HG02973 (cell line): ENCODE measurements at regions not wholly inside any gene's neighbourhood (a gene's known extent, or its start where the extent isn't known, plus 50 kb on each side); places are given as distances from the start of the nearest gene placed in this dataset.
"Not testable (repeated sequence)": the region's sequence is repeated elsewhere in the genome, so short reads cannot be mapped to it uniquely, and the experiment has no call there.

ENCODE experiments used
- ATAC-seq: cut with Tn5 transposase; IDR thresholded peaks from one replicate; pipeline ENCODE4 v1.9.1; 2021; ENCODE audit warnings: moderate library complexity; ENCODE audit not compliant: unreplicated experiment

DNA sequence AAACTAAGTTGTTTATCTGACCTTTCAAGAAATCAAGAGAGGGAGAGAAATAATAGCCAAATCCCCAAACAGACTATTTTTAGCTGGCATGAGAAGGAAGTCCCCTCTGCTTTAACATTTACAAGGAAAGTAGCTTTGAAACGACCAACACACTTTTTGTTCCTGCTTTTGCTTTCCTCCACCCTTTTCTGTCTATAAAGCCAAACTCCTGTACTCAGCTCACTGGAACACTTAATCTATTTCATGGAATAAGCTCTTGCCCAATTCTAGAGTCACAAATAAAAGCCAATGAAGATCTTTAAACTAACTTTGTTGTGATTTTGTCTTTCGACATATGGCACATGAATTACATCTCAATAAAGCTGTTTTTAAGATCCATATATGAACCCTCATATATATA is 86.8 kb upstream of the CCDC71L start:
- ATAC-seq = no peak

DNA sequence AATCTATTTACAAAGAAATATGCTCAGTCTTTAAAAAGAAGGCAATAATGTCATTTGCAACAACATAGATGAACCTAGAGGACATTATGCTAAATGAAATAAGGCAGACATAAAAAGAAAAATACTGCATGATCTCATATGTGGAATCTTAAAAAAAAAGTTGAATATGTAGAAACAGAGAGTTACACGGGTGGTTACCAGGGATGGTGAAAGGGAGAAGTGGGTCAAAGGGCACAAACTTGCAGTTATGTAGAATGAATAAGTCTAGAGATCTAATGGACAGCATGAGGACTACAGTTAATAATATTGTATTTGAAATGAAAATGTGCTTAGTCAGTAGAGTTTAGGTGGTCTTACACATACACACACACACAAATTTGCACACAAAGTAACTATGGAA is 88.2 kb upstream of the CCDC71L start:
- ATAC-seq = no peak

DNA sequence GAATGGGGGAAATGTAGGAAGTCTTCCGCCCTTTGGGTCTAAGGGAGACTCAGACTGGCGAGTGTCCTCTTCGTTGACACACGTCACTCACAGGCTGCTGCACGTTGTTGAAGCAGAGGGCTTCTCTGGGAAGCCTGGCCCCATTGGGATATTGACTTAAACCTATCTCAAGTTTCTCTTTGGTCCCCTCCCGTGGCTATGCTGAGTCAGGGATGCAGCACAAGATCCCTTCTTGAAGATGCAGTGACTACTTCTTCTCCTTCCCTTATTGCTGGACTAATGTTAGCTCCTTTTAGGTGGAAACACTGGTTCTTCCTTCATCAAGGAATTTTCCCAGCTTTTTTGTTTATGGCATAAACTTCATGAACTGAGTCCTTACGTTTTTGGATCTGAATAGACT is 89.8 kb upstream of the CCDC71L start:
- ATAC-seq = no peak

DNA sequence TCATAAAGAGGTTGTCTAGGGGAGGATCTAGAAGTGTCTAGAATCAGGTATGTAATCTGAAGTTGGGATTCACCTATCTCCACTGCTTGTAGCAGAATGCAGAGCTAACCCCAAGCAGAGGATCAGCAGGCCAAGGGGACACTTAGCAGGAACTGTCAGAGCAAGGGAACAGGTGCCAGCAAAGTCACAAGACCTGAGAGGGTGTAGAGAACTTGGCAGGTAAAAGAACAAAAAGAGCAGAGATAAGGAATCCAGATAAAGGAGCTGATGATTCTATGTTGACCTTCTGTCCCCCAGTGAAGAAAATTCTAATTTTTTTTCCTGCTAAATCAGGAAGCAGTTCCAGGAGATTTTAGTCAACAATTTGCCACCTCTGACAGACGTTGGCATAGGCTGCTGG is 91.4 kb upstream of the CCDC71L start:
- no peak for ATAC-seq

DNA sequence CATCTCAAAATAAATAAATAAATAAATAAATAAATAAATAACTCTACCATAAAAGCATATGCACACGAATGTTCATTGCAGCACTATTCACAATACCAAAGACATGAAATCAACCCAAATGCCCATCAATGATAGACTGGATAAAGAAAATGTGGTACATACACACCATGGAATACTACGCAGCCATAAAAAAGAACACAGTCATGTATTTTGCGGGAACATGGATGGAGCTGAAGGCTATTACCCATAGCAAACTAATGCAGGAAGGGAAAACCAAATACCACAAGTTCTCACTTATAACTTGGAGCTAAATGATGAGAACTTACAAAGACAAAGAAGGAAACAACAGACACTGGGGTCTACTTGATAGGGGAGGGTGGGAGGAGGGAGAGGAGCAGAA is 94.1 kb upstream of the CCDC71L start:
- ATAC-seq = not testable (repeated sequence)

DNA sequence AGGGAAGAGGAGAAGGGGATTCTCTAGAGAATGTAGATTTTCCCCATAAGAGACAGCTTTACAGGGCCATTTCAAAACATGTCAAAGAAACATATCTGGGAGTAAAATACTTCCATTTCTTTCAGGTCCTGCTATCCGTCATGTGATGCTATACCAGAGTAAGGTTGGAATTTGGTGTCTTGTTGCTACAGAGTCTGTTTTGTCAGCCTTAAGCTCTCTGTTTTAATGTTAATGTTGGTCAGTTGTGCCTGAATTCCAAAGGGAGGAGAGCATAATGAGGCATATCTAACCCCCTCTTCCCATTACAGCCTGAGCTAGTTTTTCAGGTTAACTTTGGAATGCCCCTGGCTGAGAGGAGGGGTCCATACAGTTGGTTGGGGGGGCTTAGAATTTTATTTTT is 94.7 kb upstream of the CCDC71L start:
- no peak for ATAC-seq

DNA sequence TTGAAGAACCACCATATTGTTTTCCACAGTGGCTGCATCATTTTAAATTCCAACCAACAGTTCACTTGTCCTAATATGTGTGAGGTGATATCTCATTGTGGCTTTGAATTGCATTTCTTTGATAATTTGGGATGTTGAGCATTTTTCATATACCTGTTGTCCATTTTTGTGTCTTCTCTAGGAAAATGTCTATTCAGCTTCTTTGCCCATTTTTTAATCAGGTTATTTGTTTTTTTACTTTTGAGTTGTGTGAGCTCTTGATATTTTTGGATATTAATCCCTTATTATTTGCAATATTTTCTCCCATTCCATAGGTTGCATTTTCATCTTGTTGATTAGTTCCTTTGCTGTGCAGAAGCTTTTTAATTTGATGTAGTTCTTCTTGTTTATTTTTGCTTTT is 95.1 kb upstream of the CCDC71L start:
- no peak for ATAC-seq

DNA sequence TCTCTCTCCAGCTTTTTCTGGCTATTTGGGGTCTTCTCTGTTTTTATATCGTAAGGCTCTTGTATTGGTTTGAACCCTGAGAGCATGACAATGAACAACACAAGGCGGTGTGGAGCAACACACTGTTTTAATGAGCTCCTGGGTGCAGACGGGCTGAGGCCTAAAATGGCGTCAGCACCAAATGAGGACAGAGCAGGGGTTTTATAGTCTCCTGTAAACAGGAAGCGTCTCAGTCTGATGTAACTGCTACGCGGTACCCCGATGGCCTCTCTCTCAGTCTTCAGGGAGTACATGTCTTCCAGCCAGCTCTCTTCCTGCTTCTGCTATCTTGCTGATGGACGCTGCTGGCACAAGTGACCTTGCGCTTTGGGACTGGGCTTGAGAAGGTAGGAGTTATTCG is 95.9 kb upstream of the CCDC71L start:
- ATAC-seq = no peak

DNA sequence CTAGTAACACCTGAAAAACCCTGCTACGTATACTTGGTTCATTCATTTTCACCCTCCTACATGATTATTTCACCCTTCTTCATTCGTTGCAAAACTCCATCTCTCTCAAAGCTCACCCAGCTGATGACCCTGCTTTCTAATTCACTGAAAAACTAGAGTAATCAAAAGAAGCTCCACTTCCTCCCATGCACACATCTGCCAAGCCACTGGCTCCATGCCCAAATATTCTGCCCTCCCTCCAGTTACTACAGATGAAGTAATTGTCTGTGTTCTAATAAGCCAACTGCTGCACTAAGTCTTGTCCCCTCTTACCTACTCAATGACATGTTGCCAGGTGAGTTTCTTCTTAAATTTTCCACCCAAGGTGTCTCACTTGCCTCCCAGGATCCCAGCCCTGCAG is 96.9 kb upstream of the CCDC71L start:
- no peak for ATAC-seq

DNA sequence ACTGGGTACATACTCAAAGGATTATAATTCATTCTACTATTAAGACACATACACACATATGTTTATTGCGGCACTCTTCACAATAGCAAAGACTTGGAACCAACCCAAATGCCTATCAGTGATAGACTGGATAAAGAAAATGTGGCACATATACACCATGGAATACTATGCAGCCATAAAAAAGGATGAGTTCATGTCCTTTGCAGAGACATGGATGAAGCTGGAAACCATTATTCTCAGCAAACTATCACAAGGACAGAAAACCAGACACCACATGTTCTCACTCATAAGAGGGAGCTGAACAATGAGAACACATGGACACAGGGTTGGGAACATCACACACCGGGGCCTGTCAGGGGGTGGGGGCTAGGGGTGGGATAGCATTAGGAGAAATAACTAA is 101.9 kb upstream of the CCDC71L start:
- ATAC-seq = not testable (repeated sequence)

DNA sequence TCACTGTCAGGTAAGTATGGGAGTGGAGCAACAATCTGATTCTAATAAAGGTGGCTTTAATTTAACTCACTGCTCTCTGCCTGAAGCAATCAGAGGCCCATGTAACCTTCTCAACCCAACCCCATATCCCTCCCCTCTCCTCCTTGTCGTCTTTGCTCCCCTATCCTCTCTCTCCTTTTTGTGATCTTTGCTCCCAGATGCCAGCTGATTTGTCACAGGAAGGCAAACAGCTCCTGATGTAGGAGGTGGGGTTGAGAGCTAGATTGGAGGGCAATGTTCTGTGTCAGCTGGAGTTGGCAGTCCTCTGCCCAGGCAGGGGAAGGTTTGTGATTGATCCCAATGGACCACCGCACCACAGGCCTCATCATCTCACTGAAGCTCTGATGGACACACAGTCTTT is 101.4 kb upstream of the PIK3CG start:
- ATAC-seq = no peak

DNA sequence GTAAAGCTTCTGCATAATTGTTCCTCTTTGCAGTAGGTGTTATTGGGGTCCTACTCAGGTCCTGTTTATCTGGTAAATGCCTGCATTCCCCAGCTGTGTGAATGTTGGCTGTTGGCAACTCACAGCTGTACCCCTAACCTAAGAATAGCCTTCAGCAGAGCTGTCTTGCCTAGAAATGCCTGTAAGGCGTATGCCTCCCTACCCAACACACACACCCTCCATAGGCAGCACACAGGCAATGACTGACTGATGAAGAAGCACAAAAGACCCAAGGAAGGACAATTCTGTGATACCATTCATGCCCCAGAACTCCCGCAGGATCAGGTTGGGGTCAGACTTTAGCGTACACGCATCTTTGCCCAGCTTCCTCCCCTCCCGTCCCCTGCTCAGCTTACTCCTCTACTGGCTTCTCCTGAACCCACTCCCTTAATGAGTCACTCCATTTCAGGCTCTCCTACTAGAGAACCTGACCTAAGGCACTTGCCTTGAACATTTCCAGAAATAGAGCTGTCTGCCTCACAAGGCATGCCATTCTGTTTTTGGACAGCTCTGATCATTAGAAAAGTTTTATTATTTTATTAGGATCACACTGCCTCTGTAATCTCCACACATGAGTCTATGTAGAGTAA is 99.2 kb upstream of the PIK3CG start:
- ATAC-seq = no peak

DNA sequence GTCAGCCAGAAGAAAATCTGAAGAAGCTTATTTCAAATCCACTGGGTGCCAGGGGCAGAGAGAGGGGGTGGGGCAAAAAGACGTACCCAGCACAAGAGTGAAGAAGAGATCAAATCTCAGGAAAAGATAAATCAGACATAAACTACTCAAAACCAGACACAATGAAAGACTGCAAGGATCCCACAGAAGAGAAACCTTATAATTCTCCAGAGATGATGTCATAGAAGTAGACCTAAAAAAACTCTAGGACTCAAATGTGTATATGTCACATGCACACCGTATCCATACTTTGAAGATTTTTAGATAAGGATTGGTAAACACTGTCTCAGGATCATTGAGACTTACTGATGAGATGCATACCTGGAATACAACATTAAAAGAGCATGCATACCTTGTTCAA is 98.5 kb upstream of the PIK3CG start:
- ATAC-seq = no peak

DNA sequence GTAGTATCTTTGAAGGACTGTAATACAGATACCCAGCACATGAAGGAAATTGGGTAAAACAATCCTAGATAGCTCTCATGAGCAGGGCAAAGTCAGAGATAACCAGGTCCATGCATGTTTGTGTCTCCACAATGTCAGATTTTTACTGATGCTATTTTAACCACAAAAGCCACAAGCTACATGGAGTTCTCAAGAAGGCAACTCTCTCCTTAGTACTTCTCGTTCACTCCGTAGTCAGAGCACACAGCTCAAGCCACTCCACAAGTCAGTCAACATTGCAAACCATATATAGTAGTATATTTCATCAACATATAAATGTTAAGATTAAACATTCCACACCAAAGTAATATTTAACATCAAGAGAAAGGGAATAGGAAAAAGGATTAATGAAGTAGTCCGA is 98.0 kb upstream of the PIK3CG start:
- no peak for ATAC-seq

DNA sequence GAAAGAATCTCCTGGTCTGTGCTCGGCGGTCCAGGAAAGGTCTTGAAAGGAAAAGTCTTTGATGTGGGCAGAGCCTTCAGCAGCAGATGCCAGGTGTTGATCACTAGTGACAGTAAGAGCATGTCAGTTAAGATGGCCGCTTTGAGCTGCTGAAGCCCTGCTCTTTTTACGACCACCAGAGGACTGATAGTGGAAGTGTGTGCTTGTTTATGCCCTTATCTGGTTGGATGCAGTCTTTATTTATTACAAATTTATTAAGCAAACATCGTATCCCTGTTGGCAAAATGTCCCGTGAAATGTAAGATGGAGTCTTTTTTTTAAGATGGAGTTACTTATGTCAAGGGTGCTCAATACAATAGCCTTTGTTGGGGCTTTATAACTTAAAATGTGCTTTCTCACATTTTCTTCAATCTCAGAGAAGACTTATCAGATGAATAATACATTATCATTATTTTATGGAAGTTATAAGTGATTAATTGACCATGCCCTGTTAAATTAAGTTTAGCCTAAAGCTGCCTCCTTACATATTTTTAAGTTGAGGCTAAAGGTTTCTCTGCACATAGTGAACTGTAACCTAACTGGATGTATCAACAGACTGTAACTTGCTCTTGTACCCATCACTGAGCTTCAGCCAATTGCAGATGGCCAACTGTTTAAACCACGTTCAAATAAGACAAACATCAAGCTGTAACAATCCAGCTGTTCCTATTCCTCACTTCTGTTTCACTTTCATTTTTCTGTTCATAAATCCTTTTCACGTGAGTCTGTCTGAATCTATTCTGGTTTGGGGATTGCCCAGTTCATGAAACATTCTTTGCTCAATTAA is 97.4 kb upstream of the PIK3CG start:
- peak; percentile 69 for ATAC-seq

DNA sequence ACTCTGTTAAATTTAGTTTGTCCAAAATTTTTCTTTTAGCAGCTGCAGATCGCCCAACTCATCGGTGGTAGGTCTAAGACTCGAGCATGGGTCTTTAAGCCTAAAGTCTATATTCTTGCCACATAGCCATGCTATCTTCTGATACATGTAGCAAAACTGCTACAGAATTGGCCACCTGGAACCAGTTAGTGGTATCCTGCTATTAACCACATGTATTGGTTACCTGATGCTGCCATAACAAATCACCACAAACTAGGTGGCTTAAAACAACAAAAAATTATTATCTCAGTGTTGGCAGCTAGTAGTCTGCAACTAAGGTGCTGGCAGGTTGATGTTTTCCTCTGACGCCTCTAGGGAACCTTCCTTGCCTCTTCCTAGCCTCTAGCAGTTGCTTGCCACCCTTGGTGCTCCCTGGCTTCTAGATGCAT is 96.7 kb upstream of the PIK3CG start:
- peak; percentile 81 for ATAC-seq

DNA sequence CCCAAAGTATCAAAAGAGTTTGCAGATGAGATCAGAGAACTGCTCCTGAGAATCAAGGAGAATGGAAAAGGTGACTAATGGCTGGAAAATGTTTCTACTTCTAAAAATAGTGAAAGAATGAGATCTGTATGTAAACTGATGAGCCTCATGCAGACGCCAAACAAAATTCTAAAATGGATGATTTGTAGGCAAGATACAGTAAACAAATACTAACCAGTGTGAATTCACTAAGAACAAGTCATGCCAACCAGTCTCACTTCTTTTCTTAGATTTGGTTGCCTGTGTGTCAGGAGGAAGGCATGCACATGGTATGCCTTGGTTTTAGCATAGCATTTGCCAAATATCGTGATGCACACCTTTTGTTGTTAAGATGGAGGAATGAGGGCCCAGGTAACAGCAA is 94.9 kb upstream of the PIK3CG start:
- ATAC-seq = no peak

DNA sequence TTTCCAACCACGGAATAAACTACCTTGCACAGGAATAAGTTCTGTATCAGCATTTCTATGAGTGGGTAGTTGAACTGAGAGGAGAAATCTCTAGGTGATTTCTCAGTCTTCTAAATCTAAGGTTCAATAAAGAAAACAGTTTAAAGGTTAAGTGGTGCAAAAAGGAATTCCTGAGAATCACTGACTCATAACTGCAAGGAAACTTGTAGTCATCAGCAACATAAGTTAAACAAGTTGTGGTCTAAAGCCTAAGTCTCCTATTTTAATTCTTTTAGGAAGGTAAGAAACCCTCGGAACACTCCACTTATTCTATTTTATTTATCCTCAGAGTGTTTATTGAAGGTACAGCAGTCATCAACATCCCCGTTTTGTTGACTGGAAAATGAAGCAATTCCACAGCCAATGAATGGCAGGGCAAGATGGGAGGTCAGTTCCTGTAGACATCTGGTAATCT is 92.4 kb upstream of the PIK3CG start:
- no peak for ATAC-seq

DNA sequence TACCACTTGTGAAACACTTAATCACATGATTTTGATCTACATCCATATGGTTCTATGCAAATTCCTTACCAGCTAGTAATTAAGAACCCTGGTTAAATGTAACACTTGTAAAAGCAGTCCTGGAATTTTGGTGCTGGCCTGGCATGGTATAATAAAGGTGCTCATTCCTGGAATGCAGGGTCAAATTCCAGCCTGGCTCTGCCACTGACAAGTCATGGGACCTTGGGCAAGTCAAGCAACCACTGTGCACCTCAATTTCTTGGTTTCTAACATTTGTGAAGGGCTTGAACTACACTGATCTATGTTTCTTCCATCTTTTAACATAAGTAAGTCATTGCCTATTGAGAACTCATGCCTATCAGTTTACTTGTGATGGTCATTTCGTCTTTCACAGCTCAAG is 91.9 kb upstream of the PIK3CG start:
- ATAC-seq = no peak

DNA sequence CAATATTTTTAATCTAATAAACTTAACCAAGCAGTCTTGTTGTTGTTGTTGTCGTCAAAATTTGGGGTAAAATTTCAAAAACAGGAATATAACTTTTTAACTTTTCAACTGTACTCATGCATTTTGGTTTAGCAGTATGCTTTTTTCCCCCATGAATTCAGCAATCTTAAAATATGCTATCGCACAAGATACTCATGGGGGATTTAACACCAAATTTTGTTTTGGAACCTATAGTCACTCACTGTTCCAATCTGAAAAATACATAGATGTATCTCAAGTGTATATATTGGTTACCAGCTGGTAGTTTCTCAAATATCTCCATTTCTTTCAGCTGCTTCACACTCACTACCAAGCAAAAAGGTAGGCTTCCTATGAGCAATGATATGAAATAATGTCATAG is 91.4 kb upstream of the PIK3CG start:
- no peak for ATAC-seq

DNA sequence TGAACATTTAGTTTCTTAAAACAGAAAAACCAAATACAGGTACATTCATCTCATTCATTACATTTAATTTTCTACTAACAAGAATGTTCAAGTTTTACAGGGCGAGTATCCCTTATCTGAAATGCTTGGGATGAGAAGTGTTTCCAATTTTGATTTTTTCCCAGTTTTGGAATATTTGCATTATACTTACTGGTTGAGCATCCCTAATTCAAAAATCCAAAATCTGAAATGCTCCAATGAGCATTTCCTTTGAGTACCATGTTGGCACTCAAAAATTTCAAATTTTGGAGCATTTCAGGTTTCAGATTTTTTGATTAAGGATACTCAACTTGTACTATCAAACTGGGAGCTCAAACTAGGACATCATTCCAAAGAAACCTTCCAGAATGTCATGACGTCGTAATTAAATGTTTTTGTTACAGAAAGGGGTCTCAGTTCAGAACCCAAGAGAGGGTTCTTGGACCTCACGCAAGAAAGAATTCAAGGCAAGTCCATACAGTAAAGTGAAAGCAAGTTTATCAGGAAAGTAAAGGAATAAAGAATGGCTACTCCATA is 90.8 kb upstream of the PIK3CG start:
- no peak for ATAC-seq
